Dermis blood vessel endothelial cell (primary cell): ENCODE measurements at regions not wholly inside any gene's neighbourhood (a gene's known extent, or its start where the extent isn't known, plus 50 kb on each side); places are given as distances from the start of the nearest gene placed in this dataset.
"Not testable (repeated sequence)": the region's sequence is repeated elsewhere in the genome, so short reads cannot be mapped to it uniquely, and the experiment has no call there.

Experiments used
- DNase-seq: peaks from one replicate; pipeline ENCODE4 v3.0.0; 2010

DNA sequence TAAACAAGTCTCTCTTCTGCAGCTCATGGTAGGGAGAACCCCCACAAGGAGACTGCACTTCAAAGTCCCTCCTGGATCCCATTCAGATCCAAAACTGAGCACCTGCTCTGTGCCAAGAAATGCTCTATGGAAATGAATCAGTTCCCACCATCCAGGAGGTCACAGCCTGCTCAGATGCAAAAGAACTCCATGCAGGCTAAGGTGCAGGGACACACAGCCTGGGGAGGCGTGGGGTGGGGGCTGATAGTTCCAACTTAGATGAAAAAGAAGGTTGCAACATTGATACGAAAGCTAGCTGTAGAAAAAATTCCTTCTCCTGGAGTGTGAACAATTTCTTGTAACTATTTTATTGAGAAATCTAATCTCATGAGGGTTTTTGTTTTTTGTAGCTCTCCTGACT is 111.0 kb upstream of the TMEM170B start:
- peak; percentile 79 for DNase-seq

DNA sequence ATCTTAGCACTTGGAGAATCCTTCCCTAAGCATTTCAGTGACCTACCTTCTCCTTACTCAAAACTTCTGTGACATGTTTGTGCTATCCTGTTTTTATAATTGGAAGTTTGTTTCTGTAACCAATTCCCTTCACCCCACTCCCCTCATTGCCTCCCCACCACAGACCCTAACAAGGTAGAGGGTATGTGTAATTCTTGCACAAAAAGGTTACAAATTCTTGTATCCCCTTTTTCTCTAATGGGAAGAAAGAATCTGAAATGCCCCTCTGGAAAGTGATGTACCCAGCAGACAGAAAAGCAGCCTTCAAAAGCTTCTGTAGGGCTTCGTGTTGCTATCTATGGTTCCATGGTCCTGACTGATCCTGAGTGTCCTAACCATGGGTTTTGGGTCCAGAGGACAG is 111.7 kb upstream of the TMEM170B start:
- no peak for DNase-seq

DNA sequence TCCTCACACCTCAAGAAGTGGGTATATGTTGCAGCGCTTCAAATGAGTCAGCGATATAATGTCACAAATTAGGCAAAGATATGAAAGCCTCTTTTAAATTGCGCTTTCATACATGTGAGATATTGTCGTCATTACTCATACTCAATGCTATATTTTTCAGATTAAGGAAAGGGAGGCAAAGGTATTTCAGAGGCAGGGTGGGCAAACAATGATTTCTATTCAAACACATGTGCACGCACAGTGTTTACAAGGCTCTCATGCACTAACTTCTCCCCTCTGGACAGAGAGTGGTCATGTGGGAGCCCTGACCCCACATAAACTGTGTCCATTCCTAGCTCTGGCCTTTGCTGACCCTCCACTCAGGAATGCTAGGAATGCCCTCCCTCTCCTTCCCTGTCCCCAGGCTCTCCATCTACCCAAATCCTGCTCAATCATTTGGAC is 112.1 kb upstream of the TMEM170B start:
- DNase-seq = no peak

DNA sequence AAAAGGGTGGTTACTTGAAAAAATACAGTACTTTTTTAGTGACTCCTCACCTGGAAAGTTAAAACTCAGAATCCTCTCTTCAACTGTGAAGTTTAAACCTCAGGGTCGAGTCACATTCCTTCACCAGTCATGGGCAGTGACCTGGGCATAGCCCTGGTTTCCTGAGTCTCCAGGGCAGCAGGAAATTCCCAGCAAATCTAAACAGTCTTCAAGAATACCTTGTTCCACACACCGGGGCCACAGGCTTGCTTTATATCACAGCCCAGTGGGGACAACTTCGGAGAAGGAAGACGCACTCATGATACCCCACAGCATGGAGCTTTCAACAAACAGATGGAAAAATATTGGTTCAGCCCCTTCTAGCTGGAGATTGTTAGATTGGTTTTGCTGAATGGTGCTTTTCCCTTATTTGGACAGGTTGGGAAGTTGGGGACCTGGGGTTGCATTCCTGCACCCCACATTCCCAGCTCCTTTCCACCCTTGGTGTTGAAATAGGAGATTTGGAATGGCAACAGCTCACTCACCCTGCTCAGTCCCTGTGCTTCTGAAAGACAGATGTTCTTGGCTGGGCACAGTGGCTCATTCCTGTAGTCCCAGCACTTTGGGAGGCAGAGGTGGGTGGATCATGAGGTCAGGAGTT is 113.0 kb upstream of the TMEM170B start:
- DNase-seq = peak; percentile 90

DNA sequence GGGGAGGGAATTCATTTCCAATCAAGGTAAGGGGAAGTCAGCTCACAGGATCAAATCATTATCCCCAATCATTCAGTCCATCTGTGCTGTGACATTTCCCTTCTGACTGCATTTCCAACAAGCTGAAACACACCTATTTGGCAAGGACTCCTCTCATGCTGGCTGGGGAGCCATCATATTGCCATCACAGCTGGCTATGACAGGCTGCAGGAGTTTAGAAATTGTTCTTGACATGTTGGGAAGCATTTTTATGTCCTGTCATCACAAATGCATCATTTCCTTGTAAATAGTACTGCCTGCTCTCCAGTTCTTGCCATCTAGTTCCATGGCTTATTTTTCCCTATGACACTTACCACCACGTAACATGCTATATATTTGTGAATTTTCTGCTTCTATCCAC is 113.9 kb upstream of the TMEM170B start:
- peak; percentile 90 for DNase-seq

DNA sequence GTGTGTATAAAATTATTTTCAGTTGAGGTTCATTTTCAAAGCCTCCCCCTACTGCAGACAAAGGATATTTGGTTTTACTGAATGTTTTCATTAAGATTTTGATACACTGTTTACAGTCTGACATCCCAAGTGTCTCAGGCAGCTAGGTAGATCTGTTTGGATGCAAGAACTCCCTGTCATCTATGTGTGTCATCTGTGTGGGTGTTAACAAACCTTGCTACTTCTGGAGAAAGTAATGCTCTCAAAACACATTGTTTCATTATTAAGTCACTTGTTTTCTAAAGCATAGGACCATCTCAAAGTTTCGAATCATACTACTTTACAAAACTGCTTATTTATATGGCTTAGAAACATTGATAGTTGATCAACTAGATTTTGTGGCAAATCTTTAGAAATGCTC is 114.5 kb upstream of the TMEM170B start:
- DNase-seq = peak; percentile 43

DNA sequence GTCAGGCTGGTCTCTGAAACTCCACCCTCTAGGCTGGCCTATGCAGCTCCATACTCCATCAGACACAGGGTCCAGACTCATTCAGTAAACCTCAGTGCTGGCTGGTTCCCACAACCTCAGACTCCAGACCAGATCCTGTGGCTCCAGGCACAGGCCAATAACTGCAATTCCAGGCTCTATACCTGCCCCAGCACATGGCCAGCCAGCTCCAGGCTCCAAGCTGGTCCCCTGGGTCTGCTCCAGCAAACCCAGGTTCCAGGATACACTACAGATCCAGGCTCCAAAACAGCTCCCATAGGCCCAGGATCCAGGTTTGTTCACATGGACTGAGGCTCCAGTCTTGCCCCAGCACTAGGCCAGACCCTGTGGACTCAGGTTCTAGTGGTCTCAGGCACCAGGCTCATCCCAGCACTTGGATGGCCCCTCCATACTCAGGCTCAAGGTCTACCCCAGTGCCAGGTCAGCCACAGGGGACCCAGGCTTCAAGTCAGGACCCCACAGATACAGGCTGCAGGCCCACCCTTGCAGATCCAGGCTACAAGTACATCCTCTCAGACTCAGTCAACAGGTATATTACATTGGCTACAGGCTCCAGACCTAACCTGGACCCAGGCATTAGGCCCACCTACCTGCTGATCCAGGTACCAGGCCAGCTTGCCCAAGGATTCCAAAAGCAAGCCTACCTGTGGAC is 117.6 kb upstream of the TMEM170B start:
- no peak for DNase-seq

DNA sequence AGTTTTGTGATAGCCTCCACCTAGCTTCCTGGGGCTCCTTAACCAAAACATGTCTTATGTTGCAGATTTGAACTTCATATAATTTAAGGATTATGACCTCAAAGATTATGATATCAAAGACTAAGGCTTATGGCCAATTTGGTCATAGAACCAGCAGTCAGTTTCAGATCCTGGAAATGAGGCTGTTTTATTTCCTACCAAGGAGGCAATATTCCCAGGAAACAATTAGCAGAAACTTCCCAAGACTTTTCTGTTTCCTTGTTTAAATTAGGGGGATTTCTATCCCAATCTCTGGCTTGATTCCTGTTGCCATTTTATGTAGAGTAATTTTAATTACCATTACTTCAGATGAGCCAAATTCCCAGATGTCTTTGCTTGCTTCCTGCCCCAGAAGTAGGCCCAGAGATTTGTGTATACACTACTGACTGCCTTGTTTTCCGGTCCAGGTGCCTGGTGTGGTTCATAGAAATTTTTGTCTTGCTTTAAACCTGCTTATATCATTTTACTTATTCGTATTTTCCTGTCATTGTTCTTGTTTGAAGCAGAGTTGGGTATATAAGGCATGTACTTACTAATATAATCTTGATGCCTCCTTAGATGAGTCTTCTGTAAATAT is 119.2 kb upstream of the TMEM170B start:
- DNase-seq = peak; percentile 91

DNA sequence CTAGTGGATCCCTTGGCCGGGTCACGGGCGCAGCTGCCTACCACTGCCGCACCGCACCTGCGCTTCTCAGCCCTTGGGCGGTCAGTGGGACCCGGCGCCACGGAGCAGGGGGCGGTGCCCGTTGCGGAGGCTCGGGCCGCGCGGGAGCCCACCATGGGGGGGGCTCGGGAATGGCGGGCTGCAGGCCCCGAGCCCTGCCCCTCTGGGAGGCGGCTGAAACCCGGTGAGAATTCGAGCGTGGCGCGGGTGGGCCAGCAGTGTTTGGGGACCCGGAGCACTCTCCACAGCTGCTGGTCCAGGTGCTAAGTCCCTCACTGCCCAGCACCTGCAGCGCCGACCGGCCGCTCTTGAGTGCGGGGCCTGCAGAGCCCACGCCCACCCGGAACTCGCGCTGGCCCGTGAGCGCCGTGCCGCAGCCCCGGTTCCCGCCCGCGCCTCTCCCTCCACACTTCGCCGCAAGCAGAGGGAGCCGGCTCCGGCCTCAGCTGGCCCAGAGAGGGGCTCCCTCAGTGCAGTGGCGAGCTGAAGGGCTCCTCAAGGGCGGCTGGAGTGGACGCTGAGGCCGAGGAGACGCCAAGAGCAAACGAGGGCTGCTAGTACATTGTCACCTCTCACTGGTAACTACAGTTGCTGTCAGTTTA is 120.5 kb upstream of the TMEM170B start:
- no peak for DNase-seq

DNA sequence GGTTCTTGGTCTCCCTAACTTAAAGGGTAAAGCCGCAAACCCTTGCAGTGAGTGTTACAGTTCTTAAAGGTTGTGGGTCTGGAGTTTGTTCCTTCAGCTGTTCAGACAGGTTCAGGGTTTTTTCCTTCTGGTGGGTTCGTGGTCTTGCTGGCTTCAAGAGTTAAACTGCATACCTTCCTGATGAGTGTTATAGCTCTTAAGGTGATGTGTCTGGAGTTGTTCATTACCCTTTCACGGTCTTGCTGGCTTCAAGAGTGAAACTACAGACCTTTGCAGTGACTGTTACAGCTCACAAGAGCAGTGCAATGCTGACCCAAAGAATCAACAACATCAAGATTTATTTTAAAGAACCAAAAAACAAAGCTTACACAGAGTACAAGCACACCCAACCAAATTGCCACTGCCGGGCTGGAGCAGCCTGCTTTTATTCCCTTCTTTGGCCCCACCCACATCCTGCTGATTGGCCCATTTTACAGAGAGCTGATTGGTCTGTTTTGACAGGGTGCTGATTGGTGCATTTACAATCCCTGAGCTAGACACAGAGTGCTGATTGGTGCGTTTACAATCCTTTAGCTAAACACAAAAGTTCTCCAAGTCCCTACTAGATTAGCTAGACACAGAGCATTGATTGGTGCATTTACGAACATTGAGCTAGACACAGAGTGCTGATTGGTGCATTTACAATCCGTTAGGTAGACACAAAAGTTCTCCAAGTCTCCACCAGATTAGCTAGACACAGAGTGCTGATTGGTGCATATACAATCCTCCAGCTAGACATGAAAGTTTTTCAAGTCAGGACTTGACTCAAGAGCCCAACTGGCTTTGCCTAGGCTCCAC is 121.2 kb upstream of the TMEM170B start:
- not testable (repeated sequence) for DNase-seq

DNA sequence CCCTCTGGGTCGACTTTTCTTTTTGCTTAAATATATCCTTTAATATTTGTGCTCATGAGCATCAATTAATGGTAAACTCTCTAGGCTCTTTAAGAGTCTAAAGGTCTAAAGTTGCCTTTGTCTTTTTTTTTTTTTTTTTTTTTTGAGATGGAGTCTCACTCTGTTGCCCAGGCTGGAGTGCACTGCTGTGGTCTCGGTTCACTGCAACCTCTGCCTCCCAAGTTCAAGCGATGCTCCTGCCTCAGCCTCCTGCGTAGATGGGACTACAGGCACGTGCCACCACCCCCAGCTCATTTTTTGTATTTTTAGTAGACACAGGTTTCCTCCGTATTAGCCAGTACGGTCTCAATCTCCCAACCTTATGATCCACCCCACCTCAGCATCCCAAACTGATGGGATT is 122.0 kb upstream of the TMEM170B start:
- no peak for DNase-seq

DNA sequence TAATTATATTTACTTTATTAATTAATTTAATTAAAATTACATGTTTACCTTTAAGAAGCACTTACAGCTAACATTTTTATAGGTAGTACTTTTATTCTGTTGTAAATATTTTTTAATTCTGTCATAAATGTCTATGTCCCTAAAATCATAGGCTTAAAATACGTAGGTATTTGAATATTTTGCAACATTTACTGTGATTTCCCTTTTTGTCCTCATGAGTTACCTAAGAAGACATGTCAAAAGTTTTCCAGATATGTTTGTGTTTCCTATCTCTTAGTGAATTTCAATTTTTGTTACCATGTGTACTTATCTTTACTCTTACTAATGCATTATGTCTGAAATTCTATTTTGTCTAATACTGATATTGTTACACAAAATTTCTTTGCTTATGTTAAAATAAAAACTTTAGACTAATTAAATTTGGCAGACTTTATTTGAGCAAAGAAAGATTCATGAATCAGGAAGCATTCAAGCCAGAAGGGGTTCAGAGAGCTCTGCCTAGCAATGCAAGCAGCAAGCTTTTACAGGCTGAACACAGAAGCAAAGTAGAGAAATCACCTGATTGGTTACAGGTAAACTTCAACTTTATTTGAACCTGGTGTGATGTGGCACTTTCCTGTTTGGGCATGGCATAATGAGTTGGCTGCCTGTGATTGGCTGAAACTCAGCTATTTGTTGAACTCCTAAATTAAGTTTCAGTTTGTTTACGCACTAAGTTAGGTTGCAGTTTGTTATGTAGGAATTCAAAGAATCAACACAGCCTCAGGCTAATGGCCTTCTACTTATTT is 123.2 kb upstream of the TMEM170B start:
- no peak for DNase-seq

DNA sequence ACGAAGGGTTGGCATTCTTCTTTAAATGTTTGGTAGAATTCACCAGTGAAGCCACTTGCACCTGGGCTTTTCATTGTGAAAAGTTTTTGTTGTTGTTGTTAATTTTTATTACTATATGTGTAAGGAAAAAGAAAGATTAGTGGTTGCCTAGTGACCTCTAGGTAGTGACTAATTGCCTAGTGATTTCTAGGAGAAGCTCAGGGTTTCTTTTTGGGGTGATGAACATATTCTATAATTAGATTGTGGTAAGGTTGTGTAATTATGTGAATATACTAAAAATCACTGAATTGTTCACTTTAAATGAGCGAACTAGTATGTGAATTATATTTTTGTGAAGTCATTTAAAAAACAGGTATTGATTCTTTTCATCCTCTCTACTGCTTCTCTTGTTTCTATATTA is 123.8 kb upstream of the TMEM170B start:
- peak; percentile 48 for DNase-seq

DNA sequence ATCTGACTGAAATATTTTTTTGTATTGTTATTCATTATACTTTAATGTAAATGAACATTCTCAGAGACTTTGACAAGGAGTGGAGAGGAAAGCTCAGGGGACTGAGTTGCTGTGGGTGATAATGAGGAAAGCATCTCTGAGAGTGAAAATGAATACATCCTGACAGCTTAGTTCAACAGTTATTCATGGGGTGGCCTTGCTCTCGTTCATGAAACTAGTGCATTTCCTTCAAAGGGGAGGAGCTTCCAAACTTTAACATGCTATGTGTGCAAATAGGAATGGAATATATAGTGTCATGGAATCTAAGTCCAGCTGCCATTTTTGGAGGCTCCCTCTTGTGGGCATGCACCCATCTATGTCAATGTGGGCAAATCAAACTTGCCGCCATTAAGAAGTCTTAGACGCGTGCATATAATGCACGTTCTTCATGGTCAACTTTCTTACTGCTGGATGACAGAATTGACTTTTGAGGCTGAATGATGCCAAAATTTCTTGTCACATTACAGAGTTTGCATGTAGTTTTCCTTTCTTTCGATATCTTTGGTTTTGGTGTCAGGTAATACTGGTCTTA is 124.3 kb upstream of the TMEM170B start:
- DNase-seq = no peak

DNA sequence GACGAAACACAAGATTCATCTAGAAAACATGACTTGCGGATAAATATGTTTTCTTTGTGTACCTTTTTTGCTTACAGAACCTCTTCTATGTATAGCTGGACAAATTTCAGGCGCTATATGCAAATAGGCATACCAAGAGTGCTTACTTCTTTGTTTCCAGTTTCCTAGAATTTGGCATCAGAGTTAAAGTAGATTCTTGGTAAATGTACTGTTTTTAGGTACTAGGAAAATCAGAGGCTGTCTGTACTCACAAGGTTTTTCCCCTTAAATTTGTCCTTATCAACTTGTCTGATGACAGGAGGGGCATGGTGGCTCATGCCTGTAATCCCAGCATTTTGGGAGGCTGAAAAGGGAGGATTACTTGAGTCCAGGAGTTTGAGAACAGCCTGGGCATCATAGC is 124.9 kb upstream of the TMEM170B start:
- no peak for DNase-seq

DNA sequence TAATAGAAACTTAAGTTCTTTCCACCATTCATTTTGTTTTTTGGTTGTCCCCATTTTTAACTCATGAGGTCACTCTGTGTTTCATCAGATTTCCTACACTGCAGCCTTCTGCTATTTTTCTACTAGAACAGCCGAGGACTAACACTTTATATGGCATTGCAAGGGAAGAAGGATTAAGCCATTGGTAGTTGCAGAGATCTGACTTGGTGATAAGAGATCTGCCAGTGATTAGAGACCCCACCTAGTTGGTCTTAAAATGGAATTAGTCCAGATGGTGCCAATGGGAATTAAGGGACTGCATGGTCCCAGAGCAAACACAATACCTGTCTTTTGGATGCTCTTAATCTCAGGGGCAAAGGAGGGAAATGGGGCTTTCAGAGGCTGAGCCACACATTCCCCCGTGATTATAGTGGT is 125.5 kb upstream of the TMEM170B start:
- DNase-seq = no peak

DNA sequence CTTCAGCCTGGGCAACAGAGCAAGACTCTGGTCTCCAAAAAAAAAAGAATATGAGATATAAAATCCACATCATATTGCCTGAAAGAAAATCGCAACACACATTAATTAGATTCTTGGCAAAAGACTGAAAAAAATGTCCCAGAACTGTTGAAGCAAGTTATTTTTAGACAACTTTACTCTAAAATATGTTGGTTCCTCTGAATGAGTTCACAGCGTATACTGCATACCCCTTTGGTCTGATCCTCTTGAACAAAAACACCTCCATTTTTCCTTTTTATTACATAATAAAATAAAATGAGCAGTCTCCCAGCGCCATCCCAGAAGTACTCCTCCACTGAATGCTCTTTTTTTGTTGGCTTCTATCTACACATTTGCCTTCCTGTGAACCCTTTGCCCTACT is 126.0 kb upstream of the TMEM170B start:
- DNase-seq = no peak

DNA sequence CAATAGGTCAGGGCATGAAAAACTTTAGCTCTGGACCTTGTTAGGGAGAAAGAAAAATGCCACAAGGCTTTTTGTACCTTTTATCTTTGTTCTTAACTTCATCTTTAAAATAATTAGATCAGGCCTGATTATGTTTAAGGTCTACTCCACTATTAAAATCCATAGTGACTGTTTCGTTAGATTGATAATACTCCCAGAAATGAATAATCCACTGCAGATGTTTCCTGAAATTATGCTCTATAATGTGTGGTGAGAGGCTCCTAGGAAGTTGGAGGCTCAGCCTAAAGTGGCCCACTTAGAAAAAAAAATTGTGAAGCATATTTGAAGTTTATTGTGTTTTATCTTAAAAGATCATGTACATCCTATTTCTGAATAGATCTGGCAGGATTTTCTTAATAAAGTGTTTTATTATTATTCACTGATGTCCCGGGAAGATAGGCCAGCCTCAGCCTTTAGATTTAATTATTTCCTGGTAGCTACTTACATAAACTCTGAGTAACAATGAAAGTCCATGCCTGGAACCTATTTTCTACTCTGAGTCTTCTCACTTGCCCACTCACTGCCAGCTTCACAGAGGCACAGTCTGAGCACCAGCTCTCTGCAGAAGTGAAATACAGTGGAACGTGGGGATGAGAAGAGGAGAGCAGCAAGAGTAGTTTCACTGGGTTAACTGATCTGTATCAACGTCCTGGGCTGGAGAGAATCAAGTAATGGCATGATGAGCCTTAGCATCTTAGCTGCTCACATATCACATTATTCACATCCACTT is 126.8 kb upstream of the TMEM170B start:
- DNase-seq = peak; percentile 67

DNA sequence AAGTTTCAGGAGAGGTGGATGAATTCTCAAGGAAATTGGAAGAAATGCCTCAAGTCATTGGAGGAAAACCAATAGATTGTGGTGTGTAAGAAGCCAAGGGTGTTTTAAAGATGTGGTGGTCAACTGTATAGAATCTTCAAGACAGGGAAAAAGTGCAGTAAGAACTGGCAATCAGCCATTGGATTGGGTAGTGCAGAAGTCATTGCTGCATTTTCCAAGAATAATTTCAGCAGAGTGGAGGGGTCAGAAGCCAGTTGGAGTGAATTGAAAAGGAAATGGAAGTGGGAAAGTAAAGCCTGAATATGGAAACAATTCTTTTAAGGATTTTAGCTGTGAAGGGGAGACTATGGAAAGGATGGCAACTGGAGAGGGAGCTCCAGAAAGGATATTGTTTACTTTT is 128.2 kb upstream of the TMEM170B start:
- peak; percentile 45 for DNase-seq

DNA sequence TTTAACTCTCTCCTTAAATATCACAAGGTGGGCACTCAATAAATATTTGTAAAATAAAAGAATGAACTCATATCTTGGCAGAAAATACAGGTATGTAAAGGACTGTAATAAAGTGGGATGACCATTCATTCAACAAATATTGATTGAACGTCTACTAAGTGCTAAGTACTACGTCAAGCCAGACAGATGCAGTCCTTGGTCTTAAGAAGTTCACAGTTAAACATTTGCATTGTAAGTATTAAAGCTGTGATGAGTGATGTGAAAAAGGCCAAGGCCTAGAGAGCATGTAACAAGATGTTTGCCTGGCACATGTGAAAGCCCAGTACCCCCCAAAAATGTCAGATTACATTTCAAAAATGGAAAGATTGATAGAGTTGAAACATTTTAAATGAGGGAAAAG is 130.1 kb upstream of the TMEM170B start:
- no peak for DNase-seq

DNA sequence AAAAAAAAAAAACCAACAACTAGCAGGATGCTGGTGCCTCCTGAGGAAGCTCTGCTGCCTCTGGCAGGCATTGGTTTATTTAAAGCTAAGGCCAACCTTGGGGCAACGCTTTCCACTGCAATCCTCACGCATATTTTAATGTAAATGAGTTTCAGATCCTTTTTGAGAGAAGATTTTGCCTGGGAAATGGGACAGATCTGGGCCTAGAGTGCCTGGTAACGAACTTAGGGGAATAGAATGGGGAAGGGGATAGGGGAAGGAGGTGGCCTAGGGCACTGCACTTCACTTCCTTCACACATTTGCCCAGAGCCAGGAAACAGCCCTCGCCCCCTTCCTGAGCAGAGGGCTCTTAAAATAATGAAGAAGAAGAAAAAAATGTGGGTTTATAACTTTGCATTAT is 132.7 kb upstream of the TMEM170B start:
- DNase-seq = no peak
